ENCODE measurements at regions not wholly inside any gene's neighbourhood (a gene's known extent, or its start where the extent isn't known, plus 50 kb on each side); places are given as distances from the start of the nearest gene placed in this dataset.

- Histone ChIP-seq H3K36me3 (ENCODE audit: insufficient read depth, low read length) (no peaks in the 10 kb centered on the region), H3K79me2 (ENCODE audit: low read length) (no peaks in the 10 kb centered on the region), H3K9ac (ENCODE audit: low read length) (no peak overlapping the region), H3K27me3 (ENCODE audit: low read length) (0 out of 2 replicates have a peak, but pooled peaks cover 3% of the 10 kb centered on the region), H3K27ac (ENCODE audit: low read length) (no peak overlapping the region), H3K4me2 (ENCODE audit: low read depth, low read length, poor library complexity, severe bottlenecking) (no peak overlapping the region), H3K9me2 (replicated peaks; ENCODE audit: insufficient read depth, low read length) (no peaks in the 10 kb centered on the region), H2AFZ (ENCODE audit: low read length) (no peak overlapping the region), H3K4me3 (ENCODE audit: low read length) (no peak overlapping the region), H3K9me3 (ENCODE audit: low read length) (no peaks in the 10 kb centered on the region), H3K4me1 (ENCODE audit: low read length) (no peaks in the 10 kb centered on the region), H4K20me1 (ENCODE audit: insufficient read depth, low read depth, low read length) (no peaks in the 10 kb centered on the region)
- DNase-seq, result no peak
Observed at GRCh38 chr7:32163896-32164295, 93.7 kb upstream of the PDE1C start.

- H3K9me3 ChIP-seq (ENCODE audit: low read length), result no peaks in the 10 kb centered on the region
- H3K4me2 ChIP-seq (ENCODE audit: low read depth, low read length, poor library complexity, severe bottlenecking), result no peak overlapping the region
- H3K4me3 ChIP-seq (ENCODE audit: low read length), result no peak overlapping the region
- no peaks in the 10 kb centered on the region for H3K36me3 ChIP-seq (ENCODE audit: insufficient read depth, low read length)
- H3K27ac ChIP-seq (ENCODE audit: low read length), result no peak overlapping the region
- H3K4me1 ChIP-seq (ENCODE audit: low read length), result no peaks in the 10 kb centered on the region
- no peaks in the 10 kb centered on the region for H3K9me2 ChIP-seq (replicated peaks; ENCODE audit: insufficient read depth, low read length)
- no peak overlapping the region for H2AFZ ChIP-seq (ENCODE audit: low read length)
- H4K20me1 ChIP-seq (ENCODE audit: insufficient read depth, low read depth, low read length), result no peaks in the 10 kb centered on the region
- no peak overlapping the region for H3K9ac ChIP-seq (ENCODE audit: low read length)
- 0 out of 2 replicates have a peak, but pooled peaks cover 3% of the 10 kb centered on the region for H3K27me3 ChIP-seq (ENCODE audit: low read length)
- no peak for DNase-seq
- no peaks in the 10 kb centered on the region for H3K79me2 ChIP-seq (ENCODE audit: low read length)
Observed at GRCh38 chr7:32163141-32163806, 93.1 kb upstream of the PDE1C start.

- Histone ChIP-seq H3K79me2 (ENCODE audit: low read length) (no peaks in the 10 kb centered on the region), H2AFZ (ENCODE audit: low read length) (no peak overlapping the region), H3K9me3 (ENCODE audit: low read length) (no peaks in the 10 kb centered on the region), H3K4me1 (ENCODE audit: low read length) (no peaks in the 10 kb centered on the region), H3K27me3 (ENCODE audit: low read length) (0 out of 2 replicates have a peak, but pooled peaks cover 3% of the 10 kb centered on the region), H3K4me3 (ENCODE audit: low read length) (no peak overlapping the region), H3K27ac (ENCODE audit: low read length) (no peak overlapping the region), H3K9me2 (replicated peaks; ENCODE audit: insufficient read depth, low read length) (no peaks in the 10 kb centered on the region), H3K4me2 (ENCODE audit: low read depth, low read length, poor library complexity, severe bottlenecking) (no peak overlapping the region), H4K20me1 (ENCODE audit: insufficient read depth, low read depth, low read length) (no peaks in the 10 kb centered on the region), H3K36me3 (ENCODE audit: insufficient read depth, low read length) (no peaks in the 10 kb centered on the region), H3K9ac (ENCODE audit: low read length) (no peak overlapping the region)
- no peak for DNase-seq
Observed at GRCh38 chr7:32161708-32162107, 91.5 kb upstream of the PDE1C start.

GRCh38 chr7:32158751-32159745, 88.8 kb upstream of the PDE1C start:
- no peak overlapping the region for H3K9ac ChIP-seq (ENCODE audit: low read length)
- no peaks in the 10 kb centered on the region for H4K20me1 ChIP-seq (ENCODE audit: insufficient read depth, low read depth, low read length)
- H3K9me2 ChIP-seq (replicated peaks; ENCODE audit: insufficient read depth, low read length), result no peaks in the 10 kb centered on the region
- no peaks in the 10 kb centered on the region for H3K9me3 ChIP-seq (ENCODE audit: low read length)
- no peak overlapping the region for H3K4me2 ChIP-seq (ENCODE audit: low read depth, low read length, poor library complexity, severe bottlenecking)
- DNase-seq, result no peak
- no peaks in the 10 kb centered on the region for H3K4me1 ChIP-seq (ENCODE audit: low read length)
- no peak overlapping the region for H3K4me3 ChIP-seq (ENCODE audit: low read length)
- no peak overlapping the region for H3K27ac ChIP-seq (ENCODE audit: low read length)
- no peaks in the 10 kb centered on the region for H3K36me3 ChIP-seq (ENCODE audit: insufficient read depth, low read length)
- no peaks in the 10 kb centered on the region for H3K27me3 ChIP-seq (ENCODE audit: low read length)
- no peak overlapping the region for H2AFZ ChIP-seq (ENCODE audit: low read length)
- H3K79me2 ChIP-seq (ENCODE audit: low read length), result no peaks in the 10 kb centered on the region

GRCh38 chr7:32158076-32158475, 87.9 kb upstream of the PDE1C start:
- Histone ChIP-seq H3K9me2 (replicated peaks; ENCODE audit: insufficient read depth, low read length) (no peaks in the 10 kb centered on the region), H3K36me3 (ENCODE audit: insufficient read depth, low read length) (no peaks in the 10 kb centered on the region), H3K4me1 (ENCODE audit: low read length) (no peaks in the 10 kb centered on the region), H3K9ac (ENCODE audit: low read length) (no peak overlapping the region), H3K4me3 (ENCODE audit: low read length) (no peak overlapping the region), H3K9me3 (ENCODE audit: low read length) (no peaks in the 10 kb centered on the region), H2AFZ (ENCODE audit: low read length) (no peak overlapping the region), H4K20me1 (ENCODE audit: insufficient read depth, low read depth, low read length) (no peaks in the 10 kb centered on the region), H3K27ac (ENCODE audit: low read length) (no peak overlapping the region), H3K4me2 (ENCODE audit: low read depth, low read length, poor library complexity, severe bottlenecking) (no peak overlapping the region), H3K79me2 (ENCODE audit: low read length) (no peaks in the 10 kb centered on the region), H3K27me3 (ENCODE audit: low read length) (no peaks in the 10 kb centered on the region)
- no peak for DNase-seq

- H3K4me2 ChIP-seq (ENCODE audit: low read depth, low read length, poor library complexity, severe bottlenecking), result no peak overlapping the region
- no peaks in the 10 kb centered on the region for H3K79me2 ChIP-seq (ENCODE audit: low read length)
- H4K20me1 ChIP-seq (ENCODE audit: insufficient read depth, low read depth, low read length), result no peaks in the 10 kb centered on the region
- H3K36me3 ChIP-seq (ENCODE audit: insufficient read depth, low read length), result no peaks in the 10 kb centered on the region
- H3K9me3 ChIP-seq (ENCODE audit: low read length), result no peaks in the 10 kb centered on the region
- H3K4me3 ChIP-seq (ENCODE audit: low read length), result no peak overlapping the region
- no peak overlapping the region for H3K9ac ChIP-seq (ENCODE audit: low read length)
- H3K4me1 ChIP-seq (ENCODE audit: low read length), result no peaks in the 10 kb centered on the region
- no peaks in the 10 kb centered on the region for H3K27me3 ChIP-seq (ENCODE audit: low read length)
- no peaks in the 10 kb centered on the region for H3K9me2 ChIP-seq (replicated peaks; ENCODE audit: insufficient read depth, low read length)
- no peak overlapping the region for H3K27ac ChIP-seq (ENCODE audit: low read length)
- DNase-seq, result no peak
- no peak overlapping the region for H2AFZ ChIP-seq (ENCODE audit: low read length)
Observed at GRCh38 chr7:32155712-32156111, 85.5 kb upstream of the PDE1C start.

GRCh38 chr7:32154797-32155196, 84.6 kb upstream of the PDE1C start:
- DNase-seq, result no peak
- no peaks in the 10 kb centered on the region for H3K27me3 ChIP-seq (ENCODE audit: low read length)
- no peak overlapping the region for H3K4me2 ChIP-seq (ENCODE audit: low read depth, low read length, poor library complexity, severe bottlenecking)
- H2AFZ ChIP-seq (ENCODE audit: low read length), result no peak overlapping the region
- no peaks in the 10 kb centered on the region for H3K4me1 ChIP-seq (ENCODE audit: low read length)
- no peaks in the 10 kb centered on the region for H3K79me2 ChIP-seq (ENCODE audit: low read length)
- no peak overlapping the region for H3K27ac ChIP-seq (ENCODE audit: low read length)
- no peak overlapping the region for H3K9ac ChIP-seq (ENCODE audit: low read length)
- H3K4me3 ChIP-seq (ENCODE audit: low read length), result no peak overlapping the region
- no peaks in the 10 kb centered on the region for H3K36me3 ChIP-seq (ENCODE audit: insufficient read depth, low read length)
- no peaks in the 10 kb centered on the region for H3K9me3 ChIP-seq (ENCODE audit: low read length)
- H3K9me2 ChIP-seq (replicated peaks; ENCODE audit: insufficient read depth, low read length), result no peaks in the 10 kb centered on the region
- H4K20me1 ChIP-seq (ENCODE audit: insufficient read depth, low read depth, low read length), result no peaks in the 10 kb centered on the region

GRCh38 chr7:32153006-32153405, 82.8 kb upstream of the PDE1C start:
- H3K79me2 ChIP-seq (ENCODE audit: low read length), result no peaks in the 10 kb centered on the region
- no peaks in the 10 kb centered on the region for H4K20me1 ChIP-seq (ENCODE audit: insufficient read depth, low read depth, low read length)
- H3K9ac ChIP-seq (ENCODE audit: low read length), result no peak overlapping the region
- H3K27ac ChIP-seq (ENCODE audit: low read length), result no peak overlapping the region
- no peaks in the 10 kb centered on the region for H3K27me3 ChIP-seq (ENCODE audit: low read length)
- no peaks in the 10 kb centered on the region for H3K9me3 ChIP-seq (ENCODE audit: low read length)
- no peaks in the 10 kb centered on the region for H3K9me2 ChIP-seq (replicated peaks; ENCODE audit: insufficient read depth, low read length)
- H3K4me2 ChIP-seq (ENCODE audit: low read depth, low read length, poor library complexity, severe bottlenecking), result no peak overlapping the region
- no peaks in the 10 kb centered on the region for H3K4me1 ChIP-seq (ENCODE audit: low read length)
- no peak overlapping the region for H2AFZ ChIP-seq (ENCODE audit: low read length)
- H3K4me3 ChIP-seq (ENCODE audit: low read length), result no peak overlapping the region
- no peak for DNase-seq
- H3K36me3 ChIP-seq (ENCODE audit: insufficient read depth, low read length), result no peaks in the 10 kb centered on the region

All from Karpas-422 (cell line).